GM23338 (cell line): ENCODE measurements at regions not wholly inside any gene's neighbourhood (a gene's known extent, or its start where the extent isn't known, plus 50 kb on each side); places are given as distances from the start of the nearest gene placed in this dataset.

Experiments used
- ATAC-seq: fragments of 200-7000 bp; cut with Tn5 transposase; 3 replicates; pipeline ENCODE4 v1.9.1; 2020
- DNase-seq: peaks from one replicate; pipeline ENCODE4 v3.0.0-alpha.2; 2015; ENCODE audit warnings: low spot score
- H2AFZ ChIP-seq: fragments of 200-600 bp; sonication (generic); 2 replicates; pipeline ENCODE4 v1.8.0; 2016; ENCODE audit warnings: antibody characterized with exemption, mild to moderate bottlenecking, moderate library complexity
- H3F3A ChIP-seq: fragments of 200-600 bp; sonication (generic); replicated peaks from 2 replicates; pipeline ENCODE4 v1.8.0; 2017; ENCODE audit warnings: antibody characterized with exemption, mixed run types, low read depth
- H3K27ac ChIP-seq: fragments of 200-600 bp; sonication (generic); 2 replicates; pipeline ENCODE4 v1.6.1; 2016; ENCODE audit warnings: low read depth
- H3K27me3 ChIP-seq: fragments of 200-600 bp; sonication (generic); 2 replicates; pipeline ENCODE4 v1.8.0; 2016; ENCODE audit warnings: mild to moderate bottlenecking, mixed run types, moderate library complexity; ENCODE audit not compliant: insufficient read depth
- H3K36me3 ChIP-seq: fragments of 200-600 bp; sonication (generic); 2 replicates; pipeline ENCODE4 v1.8.0; 2016; ENCODE audit warnings: mild to moderate bottlenecking; ENCODE audit not compliant: insufficient read depth
- H3K4me1 ChIP-seq: fragments of 200-600 bp; sonication (generic); 2 replicates; pipeline ENCODE4 v1.8.0; 2016; ENCODE audit warnings: mild to moderate bottlenecking, moderate library complexity; ENCODE audit not compliant: insufficient read depth
- H3K4me2 ChIP-seq: fragments of 200-600 bp; sonication (generic); 2 replicates; pipeline ENCODE4 v1.7.1; 2017; ENCODE audit warnings: mixed run types
- H3K4me3 ChIP-seq: fragments of 200-600 bp; sonication (generic); 2 replicates; pipeline ENCODE4 v1.6.1; 2016; ENCODE audit warnings: mixed run types
- H3K79me2 ChIP-seq: fragments of 200-600 bp; sonication (generic); replicated peaks from 2 replicates; pipeline ENCODE4 v1.8.0; 2017; ENCODE audit warnings: mild to moderate bottlenecking; ENCODE audit not compliant: insufficient read depth
- H3K9me2 ChIP-seq: fragments of 200-600 bp; sonication (generic); 2 replicates; pipeline ENCODE4 v1.8.0; 2017; ENCODE audit not compliant: insufficient read depth
- H4K20me1 ChIP-seq: fragments of 200-600 bp; sonication (generic); replicated peaks from 2 replicates; pipeline ENCODE4 v1.8.0; 2017; ENCODE audit warnings: mild to moderate bottlenecking; ENCODE audit not compliant: insufficient read depth
- H3K27ac Mint-ChIP-seq: 2 replicates; pipeline ENCODE4 v1.8.0; 2020; ENCODE audit warnings: inconsistent platforms, mild to moderate bottlenecking, moderate library complexity, mixed read lengths
- H3K27me3 Mint-ChIP-seq: 3 replicates; pipeline ENCODE4 v1.8.0; 2022; ENCODE audit warnings: low read depth, mild to moderate bottlenecking, moderate library complexity, mixed read lengths, inconsistent platforms; ENCODE audit not compliant: insufficient read depth, poor library complexity
- H3K36me3 Mint-ChIP-seq: 3 replicates; pipeline ENCODE4 v1.8.0; 2021; ENCODE audit warnings: low read depth, mild to moderate bottlenecking, inconsistent platforms, moderate library complexity, mixed read lengths
- H3K4me1 Mint-ChIP-seq: 3 replicates; pipeline ENCODE4 v1.8.0; 2020; ENCODE audit warnings: mild to moderate bottlenecking, inconsistent platforms, mixed read lengths
- H3K4me3 Mint-ChIP-seq: 3 replicates; pipeline ENCODE4 v1.8.0; 2021; ENCODE audit warnings: moderate library complexity, mild to moderate bottlenecking, inconsistent platforms, mixed read lengths
- H3K9me3 Mint-ChIP-seq: 3 replicates; pipeline ENCODE4 v1.8.0; 2020; ENCODE audit warnings: moderate library complexity, mild to moderate bottlenecking, inconsistent platforms, mixed read lengths
- CREB1 ChIP-seq: fragments of 250-450 bp; sonication (Bioruptor Pico); IDR thresholded peaks from 2 replicates; pipeline ENCODE4 v1.5.0; 2020; ENCODE audit warnings: low read depth, mild to moderate bottlenecking, moderate library complexity
- EZH2 ChIP-seq: fragments of 200-600 bp; sonication (generic); IDR thresholded peaks from one replicate; pipeline ENCODE4 v1.8.0; 2017; ENCODE audit warnings: antibody characterized with exemption, mild to moderate bottlenecking, low read depth; ENCODE audit not compliant: unreplicated experiment
- EZH2phosphoT487 ChIP-seq: fragments of 200-600 bp; sonication (generic); IDR thresholded peaks from one replicate; pipeline ENCODE4 v1.8.1; 2018; ENCODE audit warnings: antibody characterized with exemption; ENCODE audit not compliant: unreplicated experiment
- JUNB ChIP-seq: IDR thresholded peaks from one replicate; pipeline ENCODE4 v1.6.1; 2016; ENCODE audit warnings: antibody characterized with exemption; ENCODE audit not compliant: unreplicated experiment
- NANOG ChIP-seq: IDR thresholded peaks from 2 replicates; pipeline ENCODE4 v1.6.1; 2016; ENCODE audit warnings: antibody characterized with exemption, borderline replicate concordance
- POLR2AphosphoS5 ChIP-seq: IDR thresholded peaks from 2 replicates; pipeline ENCODE4 v1.6.1; 2016; ENCODE audit warnings: antibody characterized with exemption, low read depth
- STAT1 ChIP-seq: IDR thresholded peaks from one replicate; pipeline ENCODE4 v1.6.1; 2016; ENCODE audit warnings: antibody characterized with exemption; ENCODE audit not compliant: unreplicated experiment
- ZNF331 ChIP-seq: fragments of 250-450 bp; sonication (Bioruptor Pico); IDR thresholded peaks from 2 replicates; pipeline ENCODE4 v1.5.0; 2020; ENCODE audit warnings: low read depth, mild to moderate bottlenecking, moderate library complexity
- TF ChIP-seq, protein P1 (sequence below): IDR thresholded peaks from 2 replicates; pipeline ENCODE4 v1.6.1; 2016; ENCODE audit warnings: antibody characterized with exemption
- TF ChIP-seq, protein P2 (sequence below): IDR thresholded peaks from one replicate; pipeline ENCODE4 v1.6.1; 2018; ENCODE audit warnings: antibody characterized with exemption; ENCODE audit not compliant: unreplicated experiment
- TF ChIP-seq, protein P3 (sequence below): fragments of 250-450 bp; sonication (Bioruptor Pico); IDR thresholded peaks from 2 replicates; pipeline ENCODE4 v1.5.0; 2020; ENCODE audit warnings: mild to moderate bottlenecking, moderate library complexity
- TF ChIP-seq, protein P4 (sequence below), 2 experiments: fragments of 200-600 bp in 1 of 2; sonication (generic) in 1 of 2; conservative IDR thresholded peaks; 2 replicates each; pipeline versions ENCODE4 v1.5.1 to v1.6.1; 2016 to 2017; ENCODE audit warnings: antibody characterized with exemption in 2 of 2, low read depth in 2 of 2, mild to moderate bottlenecking in 2 of 2, moderate library complexity in 1 of 2

DNA sequence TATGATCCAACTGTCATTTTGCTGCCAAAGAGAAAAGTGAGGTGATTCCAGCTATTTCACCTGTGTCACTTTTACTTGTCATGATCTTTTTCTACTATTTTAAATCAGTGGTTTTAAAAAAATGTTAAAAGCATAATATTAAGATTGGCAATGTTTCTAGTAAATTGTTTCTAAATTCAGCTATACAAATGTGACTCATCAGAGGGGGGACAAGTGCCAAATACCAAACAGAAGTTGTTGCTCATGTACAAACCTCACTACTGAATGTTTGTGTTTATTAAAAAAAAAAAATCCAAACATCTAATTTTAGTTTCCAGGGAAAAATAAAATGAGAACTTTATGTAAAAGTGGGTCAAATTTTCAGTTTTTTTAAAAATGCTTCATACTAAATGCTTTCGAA lies 346.2 kb upstream of the SNX7 start (continued):
- TF ChIP-seq EZH2 (no peak), JUNB (no peak), POLR2AphosphoS5 (no peak), EZH2phosphoT487 (no peak)

DNA sequence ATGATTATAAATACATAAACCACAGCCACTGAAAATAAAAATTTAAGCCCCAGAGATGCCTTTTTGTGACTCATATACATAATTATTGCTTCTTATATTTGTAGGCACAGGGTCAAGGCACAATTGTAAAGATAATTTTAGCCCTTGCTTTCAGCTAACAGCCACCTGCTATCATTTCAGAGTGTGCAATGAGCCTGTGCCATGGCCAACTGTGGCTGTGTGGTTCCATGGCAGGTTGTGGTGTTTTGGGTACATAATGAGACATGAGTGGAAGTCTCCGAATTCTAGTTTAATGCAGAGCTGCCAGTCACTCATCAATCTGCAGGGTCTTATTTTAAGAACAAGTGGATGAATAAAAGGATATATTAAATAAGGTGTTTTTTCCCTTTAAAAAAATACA lies 346.9 kb upstream of the SNX7 start:
- TF ChIP-seq, protein P1, sequence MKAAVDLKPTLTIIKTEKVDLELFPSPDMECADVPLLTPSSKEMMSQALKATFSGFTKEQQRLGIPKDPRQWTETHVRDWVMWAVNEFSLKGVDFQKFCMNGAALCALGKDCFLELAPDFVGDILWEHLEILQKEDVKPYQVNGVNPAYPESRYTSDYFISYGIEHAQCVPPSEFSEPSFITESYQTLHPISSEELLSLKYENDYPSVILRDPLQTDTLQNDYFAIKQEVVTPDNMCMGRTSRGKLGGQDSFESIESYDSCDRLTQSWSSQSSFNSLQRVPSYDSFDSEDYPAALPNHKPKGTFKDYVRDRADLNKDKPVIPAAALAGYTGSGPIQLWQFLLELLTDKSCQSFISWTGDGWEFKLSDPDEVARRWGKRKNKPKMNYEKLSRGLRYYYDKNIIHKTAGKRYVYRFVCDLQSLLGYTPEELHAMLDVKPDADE, result no peak
- TF ChIP-seq POLR2AphosphoS5 (no peak), ZNF331 (no peak), CREB1 (CRISPR knock-in tag) (no peak), JUNB (no peak), NANOG (no peak), STAT1 (no peak)
- TF ChIP-seq, protein P2, sequence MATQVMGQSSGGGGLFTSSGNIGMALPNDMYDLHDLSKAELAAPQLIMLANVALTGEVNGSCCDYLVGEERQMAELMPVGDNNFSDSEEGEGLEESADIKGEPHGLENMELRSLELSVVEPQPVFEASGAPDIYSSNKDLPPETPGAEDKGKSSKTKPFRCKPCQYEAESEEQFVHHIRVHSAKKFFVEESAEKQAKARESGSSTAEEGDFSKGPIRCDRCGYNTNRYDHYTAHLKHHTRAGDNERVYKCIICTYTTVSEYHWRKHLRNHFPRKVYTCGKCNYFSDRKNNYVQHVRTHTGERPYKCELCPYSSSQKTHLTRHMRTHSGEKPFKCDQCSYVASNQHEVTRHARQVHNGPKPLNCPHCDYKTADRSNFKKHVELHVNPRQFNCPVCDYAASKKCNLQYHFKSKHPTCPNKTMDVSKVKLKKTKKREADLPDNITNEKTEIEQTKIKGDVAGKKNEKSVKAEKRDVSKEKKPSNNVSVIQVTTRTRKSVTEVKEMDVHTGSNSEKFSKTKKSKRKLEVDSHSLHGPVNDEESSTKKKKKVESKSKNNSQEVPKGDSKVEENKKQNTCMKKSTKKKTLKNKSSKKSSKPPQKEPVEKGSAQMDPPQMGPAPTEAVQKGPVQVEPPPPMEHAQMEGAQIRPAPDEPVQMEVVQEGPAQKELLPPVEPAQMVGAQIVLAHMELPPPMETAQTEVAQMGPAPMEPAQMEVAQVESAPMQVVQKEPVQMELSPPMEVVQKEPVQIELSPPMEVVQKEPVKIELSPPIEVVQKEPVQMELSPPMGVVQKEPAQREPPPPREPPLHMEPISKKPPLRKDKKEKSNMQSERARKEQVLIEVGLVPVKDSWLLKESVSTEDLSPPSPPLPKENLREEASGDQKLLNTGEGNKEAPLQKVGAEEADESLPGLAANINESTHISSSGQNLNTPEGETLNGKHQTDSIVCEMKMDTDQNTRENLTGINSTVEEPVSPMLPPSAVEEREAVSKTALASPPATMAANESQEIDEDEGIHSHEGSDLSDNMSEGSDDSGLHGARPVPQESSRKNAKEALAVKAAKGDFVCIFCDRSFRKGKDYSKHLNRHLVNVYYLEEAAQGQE, result no peak
- TF ChIP-seq, protein P3, sequence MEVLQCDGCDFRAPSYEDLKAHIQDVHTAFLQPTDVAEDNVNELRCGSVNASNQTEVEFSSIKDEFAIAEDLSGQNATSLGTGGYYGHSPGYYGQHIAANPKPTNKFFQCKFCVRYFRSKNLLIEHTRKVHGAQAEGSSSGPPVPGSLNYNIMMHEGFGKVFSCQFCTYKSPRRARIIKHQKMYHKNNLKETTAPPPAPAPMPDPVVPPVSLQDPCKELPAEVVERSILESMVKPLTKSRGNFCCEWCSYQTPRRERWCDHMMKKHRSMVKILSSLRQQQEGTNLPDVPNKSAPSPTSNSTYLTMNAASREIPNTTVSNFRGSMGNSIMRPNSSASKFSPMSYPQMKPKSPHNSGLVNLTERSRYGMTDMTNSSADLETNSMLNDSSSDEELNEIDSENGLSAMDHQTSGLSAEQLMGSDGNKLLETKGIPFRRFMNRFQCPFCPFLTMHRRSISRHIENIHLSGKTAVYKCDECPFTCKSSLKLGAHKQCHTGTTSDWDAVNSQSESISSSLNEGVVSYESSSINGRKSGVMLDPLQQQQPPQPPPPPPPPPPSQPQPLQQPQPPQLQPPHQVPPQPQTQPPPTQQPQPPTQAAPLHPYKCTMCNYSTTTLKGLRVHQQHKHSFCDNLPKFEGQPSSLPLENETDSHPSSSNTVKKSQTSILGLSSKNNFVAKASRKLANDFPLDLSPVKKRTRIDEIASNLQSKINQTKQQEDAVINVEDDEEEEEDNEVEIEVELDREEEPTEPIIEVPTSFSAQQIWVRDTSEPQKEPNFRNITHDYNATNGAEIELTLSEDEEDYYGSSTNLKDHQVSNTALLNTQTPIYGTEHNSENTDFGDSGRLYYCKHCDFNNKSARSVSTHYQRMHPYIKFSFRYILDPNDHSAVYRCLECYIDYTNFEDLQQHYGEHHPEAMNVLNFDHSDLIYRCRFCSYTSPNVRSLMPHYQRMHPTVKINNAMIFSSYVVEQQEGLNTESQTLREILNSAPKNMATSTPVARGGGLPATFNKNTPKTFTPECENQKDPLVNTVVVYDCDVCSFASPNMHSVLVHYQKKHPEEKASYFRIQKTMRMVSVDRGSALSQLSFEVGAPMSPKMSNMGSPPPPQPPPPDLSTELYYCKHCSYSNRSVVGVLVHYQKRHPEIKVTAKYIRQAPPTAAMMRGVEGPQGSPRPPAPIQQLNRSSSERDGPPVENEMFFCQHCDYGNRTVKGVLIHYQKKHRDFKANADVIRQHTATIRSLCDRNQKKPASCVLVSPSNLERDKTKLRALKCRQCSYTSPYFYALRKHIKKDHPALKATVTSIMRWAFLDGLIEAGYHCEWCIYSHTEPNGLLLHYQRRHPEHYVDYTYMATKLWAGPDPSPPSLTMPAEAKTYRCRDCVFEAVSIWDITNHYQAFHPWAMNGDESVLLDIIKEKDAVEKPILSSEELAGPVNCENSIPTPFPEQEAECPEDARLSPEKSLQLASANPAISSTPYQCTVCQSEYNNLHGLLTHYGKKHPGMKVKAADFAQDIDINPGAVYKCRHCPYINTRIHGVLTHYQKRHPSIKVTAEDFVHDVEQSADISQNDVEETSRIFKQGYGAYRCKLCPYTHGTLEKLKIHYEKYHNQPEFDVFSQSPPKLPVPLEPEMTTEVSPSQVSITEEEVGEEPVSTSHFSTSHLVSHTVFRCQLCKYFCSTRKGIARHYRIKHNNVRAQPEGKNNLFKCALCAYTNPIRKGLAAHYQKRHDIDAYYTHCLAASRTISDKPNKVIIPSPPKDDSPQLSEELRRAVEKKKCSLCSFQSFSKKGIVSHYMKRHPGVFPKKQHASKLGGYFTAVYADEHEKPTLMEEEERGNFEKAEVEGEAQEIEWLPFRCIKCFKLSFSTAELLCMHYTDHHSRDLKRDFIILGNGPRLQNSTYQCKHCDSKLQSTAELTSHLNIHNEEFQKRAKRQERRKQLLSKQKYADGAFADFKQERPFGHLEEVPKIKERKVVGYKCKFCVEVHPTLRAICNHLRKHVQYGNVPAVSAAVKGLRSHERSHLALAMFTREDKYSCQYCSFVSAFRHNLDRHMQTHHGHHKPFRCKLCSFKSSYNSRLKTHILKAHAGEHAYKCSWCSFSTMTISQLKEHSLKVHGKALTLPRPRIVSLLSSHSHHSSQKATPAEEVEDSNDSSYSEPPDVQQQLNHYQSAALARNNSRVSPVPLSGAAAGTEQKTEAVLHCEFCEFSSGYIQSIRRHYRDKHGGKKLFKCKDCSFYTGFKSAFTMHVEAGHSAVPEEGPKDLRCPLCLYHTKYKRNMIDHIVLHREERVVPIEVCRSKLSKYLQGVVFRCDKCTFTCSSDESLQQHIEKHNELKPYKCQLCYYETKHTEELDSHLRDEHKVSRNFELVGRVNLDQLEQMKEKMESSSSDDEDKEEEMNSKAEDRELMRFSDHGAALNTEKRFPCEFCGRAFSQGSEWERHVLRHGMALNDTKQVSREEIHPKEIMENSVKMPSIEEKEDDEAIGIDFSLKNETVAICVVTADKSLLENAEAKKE (CRISPR knock-in tag), result no peak
- TF ChIP-seq, protein P4, sequence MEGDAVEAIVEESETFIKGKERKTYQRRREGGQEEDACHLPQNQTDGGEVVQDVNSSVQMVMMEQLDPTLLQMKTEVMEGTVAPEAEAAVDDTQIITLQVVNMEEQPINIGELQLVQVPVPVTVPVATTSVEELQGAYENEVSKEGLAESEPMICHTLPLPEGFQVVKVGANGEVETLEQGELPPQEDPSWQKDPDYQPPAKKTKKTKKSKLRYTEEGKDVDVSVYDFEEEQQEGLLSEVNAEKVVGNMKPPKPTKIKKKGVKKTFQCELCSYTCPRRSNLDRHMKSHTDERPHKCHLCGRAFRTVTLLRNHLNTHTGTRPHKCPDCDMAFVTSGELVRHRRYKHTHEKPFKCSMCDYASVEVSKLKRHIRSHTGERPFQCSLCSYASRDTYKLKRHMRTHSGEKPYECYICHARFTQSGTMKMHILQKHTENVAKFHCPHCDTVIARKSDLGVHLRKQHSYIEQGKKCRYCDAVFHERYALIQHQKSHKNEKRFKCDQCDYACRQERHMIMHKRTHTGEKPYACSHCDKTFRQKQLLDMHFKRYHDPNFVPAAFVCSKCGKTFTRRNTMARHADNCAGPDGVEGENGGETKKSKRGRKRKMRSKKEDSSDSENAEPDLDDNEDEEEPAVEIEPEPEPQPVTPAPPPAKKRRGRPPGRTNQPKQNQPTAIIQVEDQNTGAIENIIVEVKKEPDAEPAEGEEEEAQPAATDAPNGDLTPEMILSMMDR (conservative IDR thresholded peaks at IDR 0.05; ENCODE audit: low read depth in 2 of 2), result no peak

More for the DNA sequence above, 346.9 kb upstream of the SNX7 start:
- H3F3A ChIP-seq, result no peaks in the 10 kb centered on the region
- Mint-ChIP-seq H3K27me3 (no peaks in the 10 kb centered on the region), H3K9me3 (no peaks in the 10 kb centered on the region), H3K4me1 (no peaks in the 10 kb centered on the region; the same call in 2 of the 3 replicates), H3K4me3 (no peak overlapping the region), H3K27ac (no peak overlapping the region), H3K36me3 (no peaks in the 10 kb centered on the region)
- H3K9me2 ChIP-seq, result no peaks in the 10 kb centered on the region
- ATAC-seq (no peak), DNase-seq (no peak)
- H3K4me3 ChIP-seq, result no peak overlapping the region
- H3K79me2 ChIP-seq, result no peaks in the 10 kb centered on the region
- no peak overlapping the region for H2AFZ ChIP-seq
- no peaks in the 10 kb centered on the region for H4K20me1 ChIP-seq
- no peaks in the 10 kb centered on the region for H3K4me1 ChIP-seq
- H3K4me2 ChIP-seq, result no peak overlapping the region
- no peak overlapping the region for H3K27ac ChIP-seq
- no peaks in the 10 kb centered on the region for H3K36me3 ChIP-seq
- no peaks in the 10 kb centered on the region for H3K27me3 ChIP-seq
